Suppressor macrophage treated with lipopolysaccharide for 4 hours (primary cell): ENCODE measurements at regions not wholly inside any gene's neighbourhood (a gene's known extent, or its start where the extent isn't known, plus 50 kb on each side); places are given as distances from the start of the nearest gene placed in this dataset.
"Not testable (repeated sequence)": the region's sequence is repeated elsewhere in the genome, so short reads cannot be mapped to it uniquely, and the experiment has no call there.

Experiments used
- DNase-seq: peaks from one replicate; pipeline ENCODE4 v3.0.0-alpha.2; 2020

- no peak for DNase-seq
These were observed 407.2 kb downstream of the KCNRG start for GRCh38 chr13:50422181-50423148.

DNA sequence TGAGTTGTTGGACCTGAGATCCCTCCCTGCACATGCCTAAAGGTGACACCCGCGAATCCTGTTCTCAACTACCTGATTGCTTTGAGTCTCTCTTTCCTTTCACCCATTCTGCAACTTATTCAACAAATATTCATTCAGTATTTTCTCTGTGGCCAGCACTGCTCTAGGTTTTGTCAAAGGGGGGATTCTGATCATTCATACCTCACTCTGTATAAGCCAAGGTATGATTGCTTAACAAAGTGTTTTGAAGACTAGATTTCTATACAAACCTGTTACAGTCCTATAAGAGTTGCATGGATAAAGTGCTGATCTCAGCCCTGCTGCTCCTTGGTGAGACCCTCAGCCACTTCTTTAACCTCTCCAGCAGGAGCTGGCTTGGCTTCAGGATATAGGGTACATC lies 409.7 kb downstream of the KCNRG start:
- DNase-seq, result no peak

GRCh38 chr13:50425772-50426171 lies 410.5 kb downstream of the KCNRG start:
- DNase-seq, result peak; percentile 21

- DNase-seq, result no peak
These were observed 411.7 kb downstream of the KCNRG start for GRCh38 chr13:50426927-50427326.

DNA sequence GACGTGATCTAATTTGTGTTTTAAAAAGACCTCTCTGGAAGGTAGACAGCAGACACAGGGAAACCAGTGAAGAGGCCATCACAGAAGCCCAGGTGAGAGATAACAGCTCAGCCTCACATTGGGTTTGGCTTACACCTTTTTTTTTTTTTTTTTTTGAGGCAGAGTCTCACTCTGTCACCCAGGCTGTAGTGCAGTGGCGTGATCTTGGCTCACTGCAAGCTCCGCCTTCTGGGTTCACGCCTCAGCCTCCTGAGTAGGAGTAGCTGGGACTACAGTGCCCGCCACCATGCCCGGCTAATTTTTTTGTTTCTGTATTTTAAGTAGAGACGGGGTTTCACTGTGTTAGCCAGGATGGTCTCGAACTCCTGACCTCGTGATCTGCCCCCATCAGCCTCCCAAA lies 412.3 kb downstream of the KCNRG start:
- DNase-seq, result not testable (repeated sequence)

DNA sequence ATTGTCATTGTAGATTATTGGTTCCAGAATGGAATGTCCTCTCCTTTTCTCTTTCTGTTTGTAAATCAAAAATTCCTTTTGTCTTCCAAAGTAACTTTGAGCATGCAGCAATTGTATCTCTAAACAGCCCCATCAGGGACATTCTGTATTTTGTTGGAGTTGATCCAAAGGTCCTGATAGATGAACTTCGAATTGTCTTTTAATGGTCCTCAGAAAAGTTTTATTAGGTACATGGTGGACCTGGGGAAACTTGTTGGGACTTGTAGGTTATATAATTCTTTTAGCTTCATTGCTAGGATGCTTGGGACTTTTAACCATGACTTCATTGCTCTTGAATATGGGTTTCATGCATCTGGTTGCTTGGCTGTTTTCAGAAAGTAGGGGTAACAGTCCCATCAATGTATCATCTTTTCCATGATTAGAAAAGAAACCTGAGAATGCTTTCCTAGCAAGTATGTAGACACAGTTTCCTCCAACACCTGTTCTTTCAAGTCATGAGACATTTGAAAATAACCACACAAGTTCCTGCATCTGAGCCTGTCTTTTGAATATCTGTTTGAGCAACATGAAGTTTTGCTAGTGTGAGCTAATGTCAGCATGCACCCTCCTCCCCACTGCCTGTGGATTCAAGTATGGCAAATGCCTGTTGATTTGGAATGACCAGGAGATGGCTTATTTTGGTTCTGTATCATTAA lies 413.1 kb downstream of the KCNRG start:
- no peak for DNase-seq

- no peak for DNase-seq
These were observed 408.5 kb downstream of the DLEU7 start for GRCh38 chr13:50435011-50435410.

DNA sequence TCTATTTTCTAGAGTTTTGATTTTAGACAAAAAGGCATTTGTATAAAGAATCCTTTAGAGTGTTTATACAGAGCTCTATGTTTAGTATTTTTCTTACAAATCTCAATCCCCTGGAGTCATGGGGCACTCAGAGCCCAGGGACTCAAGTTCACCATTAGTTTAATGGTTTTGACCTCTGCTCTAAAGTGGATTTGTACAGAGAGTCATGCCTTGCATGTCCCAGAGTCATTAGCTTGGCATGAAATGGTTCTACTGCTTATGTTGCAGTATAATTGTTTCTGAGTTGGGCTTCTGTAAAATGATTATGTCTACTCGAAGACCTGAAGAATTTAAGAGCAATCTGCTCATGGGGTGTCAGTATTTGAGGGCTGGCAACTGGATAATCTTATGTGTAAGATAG lies 406.2 kb downstream of the DLEU7 start:
- no peak for DNase-seq

GRCh38 chr13:50438351-50438750 lies 405.1 kb downstream of the DLEU7 start:
- no peak for DNase-seq

DNA sequence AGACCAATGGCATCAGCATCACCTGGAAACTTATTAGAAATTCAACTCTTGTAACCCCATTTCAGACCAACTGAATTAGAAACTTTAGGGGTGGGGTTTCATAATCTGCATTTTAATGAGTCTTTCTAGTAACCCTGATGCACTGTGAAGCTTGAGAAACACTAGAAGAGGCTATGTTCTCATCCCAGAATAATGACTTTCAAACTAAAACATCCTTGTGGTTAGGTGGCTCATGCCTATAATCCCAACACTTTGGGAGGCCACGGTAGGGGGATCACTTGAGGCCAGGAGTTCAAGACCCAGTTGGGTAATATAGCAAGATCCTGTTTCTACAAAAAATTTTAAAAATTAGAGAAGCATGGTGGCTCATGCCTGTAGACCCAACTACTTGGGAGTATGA lies 402.4 kb downstream of the DLEU7 start:
- no peak for DNase-seq

DNA sequence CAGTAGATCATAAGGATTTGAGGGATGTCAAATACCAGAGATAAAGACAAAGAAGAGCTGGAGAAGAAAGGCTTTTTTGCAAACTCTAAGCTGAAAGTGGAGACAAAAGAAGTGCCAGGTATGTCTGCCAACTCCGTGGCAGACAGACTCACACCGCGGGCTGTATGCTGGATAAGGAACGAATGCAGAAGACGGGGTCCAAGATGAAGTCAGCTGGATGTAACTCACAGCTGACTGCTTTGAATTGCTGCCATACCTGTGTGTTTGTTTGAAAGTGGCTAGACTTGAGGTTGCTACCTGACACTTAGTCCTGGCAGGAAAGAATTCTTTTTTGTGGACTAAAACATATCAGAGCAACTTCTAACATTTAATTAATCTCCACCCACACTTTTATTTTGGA lies 398.8 kb downstream of the DLEU7 start:
- DNase-seq, result no peak

DNA sequence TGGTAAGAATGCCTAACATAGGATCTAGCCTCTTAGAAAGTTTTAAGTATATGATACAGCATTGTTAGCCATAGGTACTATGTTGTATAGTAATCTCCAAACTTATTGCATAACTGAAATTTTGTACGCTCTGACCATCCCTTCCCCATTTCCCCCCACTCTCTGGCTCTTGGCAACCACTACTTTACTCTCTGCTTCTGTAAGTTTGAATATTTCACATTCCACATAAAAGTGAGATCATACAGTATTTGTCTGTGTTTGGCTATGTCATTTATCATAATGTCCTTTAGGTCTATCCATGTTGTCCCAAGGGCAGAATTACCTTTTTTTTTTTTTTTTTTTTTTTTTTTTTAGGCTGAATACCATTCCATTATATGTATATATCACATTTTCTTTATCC lies 396.9 kb downstream of the DLEU7 start:
- DNase-seq, result no peak

DNA sequence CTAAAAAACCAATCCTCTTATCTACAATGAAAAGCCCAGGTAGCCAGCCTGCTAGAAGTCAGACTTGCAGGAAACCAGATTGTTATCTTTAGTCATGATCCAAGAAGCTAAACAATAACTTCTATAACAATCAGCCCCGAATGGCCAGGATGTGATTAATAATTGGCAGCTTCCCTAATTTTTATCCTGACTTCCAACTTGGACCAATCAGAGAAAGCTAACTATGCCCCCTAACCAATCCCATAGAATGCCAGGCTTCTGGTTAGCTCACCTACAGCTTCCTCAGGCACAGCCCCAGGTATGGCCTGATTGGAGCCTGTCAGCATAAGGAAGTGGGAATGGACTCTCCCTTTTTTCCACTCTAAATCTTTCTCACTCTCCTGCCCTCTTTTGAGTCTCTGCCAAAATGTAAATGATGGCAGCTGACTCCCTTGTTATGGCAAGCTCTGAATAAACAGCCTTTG lies 394.9 kb downstream of the DLEU7 start:
- no peak for DNase-seq

DNA sequence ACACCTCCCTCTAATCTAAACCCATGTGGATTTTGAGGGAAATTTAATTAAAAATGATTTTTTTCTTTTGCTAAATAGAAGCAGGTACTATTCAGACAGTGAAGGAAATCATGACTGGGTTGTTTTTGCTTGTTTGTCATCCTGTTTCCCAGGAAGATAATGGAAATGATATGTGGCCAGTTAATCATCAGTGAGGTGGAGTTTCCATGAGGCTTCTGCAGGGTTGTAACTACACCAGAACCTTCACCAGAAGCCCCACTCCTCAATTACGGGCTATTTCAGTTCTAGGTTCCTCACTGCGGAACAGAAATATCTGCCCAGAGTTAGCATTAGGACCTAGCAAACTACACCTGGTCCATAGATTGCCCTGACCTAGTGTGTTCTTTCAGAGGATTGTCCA lies 394.0 kb downstream of the DLEU7 start:
- no peak for DNase-seq

GRCh38 chr13:50450279-50450678 lies 393.2 kb downstream of the DLEU7 start:
- no peak for DNase-seq

DNA sequence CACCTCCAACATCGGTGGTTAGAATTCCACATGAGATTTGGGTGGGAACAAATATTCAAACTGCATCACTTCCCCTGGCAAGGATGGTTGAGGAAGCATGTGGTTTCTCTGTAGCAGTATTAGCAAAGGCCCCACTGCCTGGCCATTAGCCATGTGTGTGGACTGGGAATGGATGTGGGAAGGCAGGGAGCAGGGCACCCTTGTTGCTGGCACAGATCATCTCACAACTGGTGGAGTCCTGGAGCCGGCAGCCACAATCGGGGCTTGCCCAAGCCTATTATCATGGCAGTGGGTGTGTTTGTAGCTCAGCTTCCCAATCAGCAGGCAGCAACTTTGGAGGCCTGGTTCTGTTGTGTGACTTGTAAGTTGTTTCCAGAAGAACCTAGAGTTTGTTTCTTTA lies 391.9 kb downstream of the DLEU7 start:
- no peak for DNase-seq

DNA sequence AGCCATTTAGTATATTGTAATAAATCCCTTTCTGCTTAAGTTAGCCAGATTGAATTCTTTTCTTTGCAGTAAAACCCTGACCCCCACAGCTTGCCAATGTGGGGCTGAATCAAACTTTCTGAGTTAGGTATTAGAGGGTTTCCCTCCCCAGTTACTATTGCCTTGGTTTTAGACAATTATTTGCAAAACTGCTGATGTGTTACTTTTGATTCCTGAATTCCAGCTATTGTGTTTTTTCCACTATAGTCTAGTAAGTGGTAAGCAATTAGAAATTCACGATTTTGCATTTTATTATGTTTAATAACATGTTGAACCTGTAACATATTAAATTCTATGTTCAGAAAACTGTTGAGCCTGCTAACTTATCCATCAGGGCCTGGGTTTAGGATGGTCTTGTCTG lies 391.5 kb downstream of the DLEU7 start:
- no peak for DNase-seq

GRCh38 chr13:50452756-50453155 lies 390.7 kb downstream of the DLEU7 start:
- DNase-seq, result no peak

DNA sequence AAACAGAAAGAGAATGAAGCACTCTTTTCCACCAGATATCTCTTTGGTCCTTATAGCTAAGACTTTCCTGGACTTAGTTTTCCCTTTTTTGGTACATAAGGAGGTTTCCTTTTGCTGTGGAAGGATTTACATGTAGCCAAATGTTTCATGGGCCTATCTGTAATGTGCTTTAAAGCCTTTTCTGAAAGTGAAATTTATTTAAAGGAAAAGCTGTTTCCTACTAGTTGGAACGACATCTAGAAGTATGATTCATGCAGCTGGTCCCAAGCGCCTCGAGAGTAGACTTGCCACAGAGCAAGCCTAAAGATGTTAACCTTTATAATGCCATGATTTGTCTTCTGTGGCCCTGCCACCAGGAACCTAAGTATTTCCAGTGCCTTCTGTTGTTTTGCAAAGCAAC lies 390.3 kb downstream of the DLEU7 start:
- DNase-seq, result no peak

DNA sequence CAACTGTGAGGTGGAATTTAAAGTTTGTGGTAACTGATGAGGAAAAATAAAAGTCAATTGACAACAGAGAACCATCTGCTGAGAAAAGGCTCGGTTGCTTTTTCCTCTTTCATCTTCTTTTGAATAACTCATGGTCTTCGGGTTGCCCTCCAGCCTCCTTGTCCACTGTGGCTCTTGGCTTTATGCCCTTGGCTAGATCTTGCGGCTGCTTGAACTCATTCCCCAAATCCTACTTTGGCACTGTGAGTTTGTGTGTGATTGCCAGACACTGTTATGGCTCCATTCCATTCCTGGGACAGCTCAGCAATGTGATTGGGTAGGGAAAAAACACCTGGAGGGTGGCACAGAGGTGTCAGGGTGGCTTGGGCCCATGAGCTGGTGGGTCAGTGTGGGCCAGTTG lies 387.4 kb downstream of the DLEU7 start:
- no peak for DNase-seq

DNA sequence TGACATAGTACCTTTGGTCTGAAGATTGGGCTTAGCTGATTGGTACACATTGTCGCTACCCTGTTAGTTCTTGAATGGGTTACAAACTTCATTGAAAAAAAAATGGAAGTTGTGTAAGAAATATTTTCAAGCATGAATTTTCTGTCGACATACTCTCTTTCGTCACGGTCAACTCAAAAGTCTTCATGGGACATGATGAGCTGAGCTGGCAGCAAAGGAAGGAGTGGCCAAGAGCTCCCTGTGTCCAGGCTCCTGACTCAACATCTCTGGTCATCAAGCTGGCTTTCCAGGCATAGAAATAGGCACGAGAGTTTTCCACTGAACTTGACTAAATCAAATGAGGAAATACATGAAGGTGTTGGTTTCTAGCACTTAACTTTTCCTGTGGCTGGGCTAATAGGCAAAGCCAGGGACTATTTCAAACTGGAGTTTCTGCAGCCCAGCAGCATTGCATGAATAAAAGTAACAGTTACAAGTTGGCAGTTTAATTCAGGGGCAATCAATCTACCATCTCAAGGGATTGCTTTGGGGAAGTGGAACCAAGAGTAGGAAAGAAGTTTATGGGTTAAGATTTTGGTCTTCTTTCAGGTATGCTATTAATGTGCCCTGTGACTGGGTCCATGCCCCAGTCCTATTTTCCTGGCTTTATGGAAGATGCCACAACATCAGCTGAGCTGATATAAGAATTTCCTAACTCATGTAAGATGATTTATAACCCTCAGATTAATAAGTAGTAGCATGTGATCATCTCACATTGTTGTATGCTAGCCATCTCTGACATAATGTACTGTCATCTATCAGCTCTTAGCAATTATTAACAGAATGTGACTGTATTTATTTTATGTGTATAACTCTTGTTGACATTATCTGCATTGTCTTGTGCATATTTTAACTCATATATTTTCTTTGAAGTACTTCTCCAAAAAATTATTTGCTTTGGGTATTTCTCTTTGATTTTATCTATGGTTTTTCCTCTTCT lies 385.8 kb downstream of the DLEU7 start:
- peak; percentile 64 for DNase-seq

GRCh38 chr13:50459046-50459445 lies 384.4 kb downstream of the DLEU7 start:
- no peak for DNase-seq

GRCh38 chr13:50459658-50460057 lies 383.8 kb downstream of the DLEU7 start:
- DNase-seq, result no peak
